H1 (cell line): ENCODE measurements at regions not wholly inside any gene's neighbourhood (a gene's known extent, or its start where the extent isn't known, plus 50 kb on each side); places are given as distances from the start of the nearest gene placed in this dataset.

Experiments used
- CTCF ChIA-PET: fragments of 300-600 bp; sonication (Branson Sonifier 250); formaldehyde crosslinking; loops from one replicate; lab custom pipeline; 2021; ENCODE audit not compliant: partially characterized antibody; lab: Charles Lee
- POLR2A ChIA-PET: fragments of 300-600 bp; sonication (Branson Sonifier 250); formaldehyde crosslinking; loops from one replicate; lab custom pipeline; 2021; ENCODE audit warnings: inconsistent platforms; ENCODE audit not compliant: partially characterized antibody; lab: Charles Lee
- DNase-seq, 2 experiments: peaks; one replicate each; pipeline versions ENCODE4 v3.0.0 to v3.0.0-alpha.2; 2010 to 2022; ENCODE audit warnings: low spot score in 2 of 2, low read depth in 1 of 2, mixed read lengths in 1 of 2
- FAIRE-seq: peaks from 2 replicates; lab custom pipeline; 2011; peaks lifted over from hg19 to GRCh38; lab: Jason Lieb, UNC
- H2AFZ ChIP-seq: 2 replicates; pipeline ENCODE4 v1.8.1; 2012; ENCODE audit warnings: low read length, inconsistent platforms
- H2AK5ac ChIP-seq: 2 replicates; pipeline ENCODE4 v1.6.1; 2013; ENCODE audit warnings: low read depth, low read length
- H2BK120ac ChIP-seq: replicated peaks from 2 replicates; pipeline ENCODE3; 2013; ENCODE audit warnings: low read depth, low read length, inconsistent platforms
- H2BK12ac ChIP-seq: 2 replicates; pipeline ENCODE4 v1.6.1; 2013; ENCODE audit warnings: low read depth, low read length
- H2BK15ac ChIP-seq: 2 replicates; pipeline ENCODE4 v1.6.1; 2013; ENCODE audit warnings: low read length
- H2BK20ac ChIP-seq: 2 replicates; pipeline ENCODE4 v1.6.1; 2013; ENCODE audit warnings: low read length
- H2BK5ac ChIP-seq: 2 replicates; pipeline ENCODE4 v1.6.1; 2013; ENCODE audit warnings: low read depth, low read length
- H3K14ac ChIP-seq: 2 replicates; pipeline ENCODE4 v1.6.1; 2013; ENCODE audit warnings: inconsistent platforms; ENCODE audit not compliant: insufficient read length
- H3K18ac ChIP-seq: 2 replicates; pipeline ENCODE4 v1.6.1; 2013; ENCODE audit warnings: low read length; ENCODE audit errors: extremely low read depth
- H3K23ac ChIP-seq: 2 replicates; pipeline ENCODE4 v1.6.1; 2013; ENCODE audit warnings: inconsistent platforms; ENCODE audit not compliant: insufficient read length
- H3K23me2 ChIP-seq: 2 replicates; pipeline ENCODE4 v1.6.1; 2013; ENCODE audit warnings: low read depth, low read length
- H3K27ac ChIP-seq: 2 replicates; pipeline ENCODE4 v1.6.1; 2011; ENCODE audit warnings: low read depth, low read length, inconsistent platforms
- H3K27me3 ChIP-seq, 4 experiments: replicated peaks in 1 of 4; 1 replicate in 1 of 4; 2 replicates in 3 of 4; pipeline versions ENCODE4 v1.6.1 to v1.8.1; 2011 to 2013; ENCODE audit warnings: low read length in 3 of 4, mild to moderate bottlenecking in 3 of 4, inconsistent platforms in 2 of 4, mixed read lengths in 2 of 4, moderate library complexity in 1 of 4; ENCODE audit not compliant: control insufficient read depth in 3 of 4, insufficient read depth in 3 of 4; ENCODE audit errors: extremely low read depth in 1 of 4
- H3K36me3 ChIP-seq, 4 experiments: 2 replicates each; pipeline versions ENCODE4 v1.6.1 to v1.8.1; 2011 to 2013; ENCODE audit warnings: mild to moderate bottlenecking in 4 of 4, low read length in 3 of 4, moderate library complexity in 2 of 4, control low read depth in 1 of 4, inconsistent platforms in 1 of 4; ENCODE audit not compliant: insufficient read depth in 4 of 4, control insufficient read depth in 2 of 4
- H3K4ac ChIP-seq: replicated peaks from 2 replicates; pipeline ENCODE3; 2013; ENCODE audit warnings: low read length, low read depth, mixed read lengths, inconsistent platforms; ENCODE audit not compliant: insufficient read length
- H3K4me1 ChIP-seq, 4 experiments: replicated peaks in 1 of 4; 1 replicate in 1 of 4; 2 replicates in 3 of 4; pipeline versions ENCODE4 v1.6.1 to v1.8.1; 2011 to 2013; ENCODE audit warnings: low read length in 3 of 4, inconsistent platforms in 2 of 4, mixed read lengths in 1 of 4; ENCODE audit not compliant: insufficient read depth in 4 of 4, control insufficient read depth in 3 of 4
- H3K4me2 ChIP-seq, 2 experiments: 2 replicates each; pipeline versions ENCODE4 v1.6.1 to v1.8.1; 2011 to 2013; ENCODE audit warnings: low read depth in 2 of 2, low read length in 2 of 2, control low read depth in 1 of 2, inconsistent platforms in 1 of 2, mild to moderate bottlenecking in 1 of 2; ENCODE audit not compliant: insufficient read depth in 1 of 2
- H3K4me3 ChIP-seq, 4 experiments: fragments of 200-600, 300-600 bp in 1 of 4; sonication (generic), shearing (Covaris generic), sonication (Bioruptor Twin) in 1 of 4; 2 replicates each; pipeline versions ENCODE4 v1.5.1 to v1.8.1; 2011 to 2016; ENCODE audit warnings: low read length in 4 of 4, low read depth in 3 of 4, control low read depth in 2 of 4, inconsistent platforms in 2 of 4, mild to moderate bottlenecking in 2 of 4, mixed read lengths in 1 of 4, moderate library complexity in 1 of 4; ENCODE audit not compliant: insufficient read depth in 2 of 4; ENCODE audit errors: extremely low read depth in 1 of 4
- H3K56ac ChIP-seq: replicated peaks from 2 replicates; pipeline ENCODE3; 2013; ENCODE audit warnings: low read depth, mild to moderate bottlenecking, mixed read lengths, low read length, inconsistent platforms; ENCODE audit not compliant: insufficient read length
- H3K79me1 ChIP-seq: 2 replicates; pipeline ENCODE4 v1.6.1; 2013; ENCODE audit warnings: low read depth, low read length, control low read depth
- H3K79me2 ChIP-seq, 2 experiments: 2 replicates each; pipeline versions ENCODE4 v1.6.1 to v1.8.1; 2012 to 2013; ENCODE audit warnings: low read length in 2 of 2, mild to moderate bottlenecking in 2 of 2, inconsistent platforms in 1 of 2; ENCODE audit not compliant: insufficient read depth in 2 of 2, control insufficient read depth in 1 of 2
- H3K9ac ChIP-seq, 4 experiments: replicated peaks in 1 of 4; 1 replicate in 1 of 4; 2 replicates in 3 of 4; pipeline versions ENCODE4 v1.6.1 to v1.8.1; 2011 to 2013; ENCODE audit warnings: low read depth in 3 of 4, low read length in 3 of 4, control low read depth in 2 of 4, mild to moderate bottlenecking in 2 of 4, moderate library complexity in 2 of 4, inconsistent platforms in 1 of 4; ENCODE audit errors: extremely low read depth in 1 of 4
- H3K9me3 ChIP-seq, 2 experiments: 2 replicates each; pipeline versions ENCODE4 v1.6.1 to v1.8.1; 2012 to 2013; ENCODE audit warnings: mild to moderate bottlenecking in 2 of 2, moderate library complexity in 2 of 2, control low read depth in 1 of 2, inconsistent platforms in 1 of 2, low read depth in 1 of 2, low read length in 1 of 2, mixed read lengths in 1 of 2; ENCODE audit not compliant: insufficient read depth in 2 of 2
- H4K20me1 ChIP-seq, 2 experiments: replicated peaks in 1 of 2; 2 replicates each; pipeline versions ENCODE3 to v1.8.1; 2011 to 2013; ENCODE audit warnings: inconsistent platforms in 2 of 2, low read length in 2 of 2, mild to moderate bottlenecking in 1 of 2; ENCODE audit not compliant: insufficient read depth in 2 of 2, control insufficient read depth in 1 of 2
- H4K5ac ChIP-seq: 2 replicates; pipeline ENCODE4 v1.6.1; 2013; ENCODE audit warnings: low read length, low read depth, mixed read lengths, inconsistent platforms; ENCODE audit not compliant: insufficient read length
- H4K8ac ChIP-seq: 2 replicates; pipeline ENCODE4 v1.8.0; 2013; ENCODE audit warnings: mild to moderate bottlenecking, moderate library complexity, low read length, inconsistent platforms; ENCODE audit not compliant: insufficient read depth; ENCODE audit errors: extremely low read depth
- H4K91ac ChIP-seq: replicated peaks from 2 replicates; pipeline ENCODE3; 2013; ENCODE audit warnings: low read length, mixed read lengths, inconsistent platforms; ENCODE audit not compliant: insufficient read length
- ASH2L ChIP-seq: fragments of 200-600, 300-600 bp; sonication (generic); IDR thresholded peaks from one replicate; pipeline ENCODE4 v1.7.1; 2017; ENCODE audit warnings: low read length
- CBX5 ChIP-seq: fragments of 300-800, 300-1000 bp; sonication (generic); IDR thresholded peaks from 2 replicates; pipeline ENCODE4 v1.7.1; 2016; ENCODE audit warnings: antibody characterized with exemption, low read length, low read depth
- CHD1 ChIP-seq: IDR thresholded peaks from 2 replicates; pipeline ENCODE4 v1.6.1; 2012; ENCODE audit warnings: low read depth, low read length, improper control_type of control experiment
- CREB1 ChIP-seq: IDR thresholded peaks from 2 replicates; pipeline ENCODE4 v1.6.1; 2012; ENCODE audit warnings: inconsistent platforms
- CTBP2 ChIP-seq: IDR thresholded peaks from 2 replicates; pipeline ENCODE4 v1.7.0; 2011; ENCODE audit warnings: borderline replicate concordance, mild to moderate bottlenecking, moderate library complexity, mixed read lengths, low read length; ENCODE audit not compliant: insufficient read depth, insufficient read length
- JUN ChIP-seq: IDR thresholded peaks from 2 replicates; pipeline ENCODE4 v1.6.1; 2011; ENCODE audit warnings: low read depth, mild to moderate bottlenecking, improper control_type of control experiment, low read length
- KDM5A ChIP-seq: fragments of 200-600 bp; IDR thresholded peaks from 2 replicates; pipeline ENCODE4 v1.7.1; 2012; ENCODE audit warnings: mild to moderate bottlenecking, low read length, inconsistent platforms, mixed read lengths
- NRF1 ChIP-seq: IDR thresholded peaks from 2 replicates; pipeline ENCODE4 v1.6.1; 2011; ENCODE audit warnings: mild to moderate bottlenecking, low read depth, low read length, improper control_type of control experiment
- PHF8 ChIP-seq: fragments of 200-600 bp; sonication (generic); conservative IDR thresholded peaks from 2 replicates; pipeline ENCODE4 v1.7.1; 2012; ENCODE audit warnings: low read depth, mild to moderate bottlenecking, inconsistent platforms, low read length, moderate library complexity
- SP1 ChIP-seq: IDR thresholded peaks from 2 replicates; pipeline ENCODE4 v1.6.1; 2011; ENCODE audit warnings: low read depth, low read length
- SP2 ChIP-seq: IDR thresholded peaks from 2 replicates; pipeline ENCODE4 v1.6.1; 2012; ENCODE audit warnings: mild to moderate bottlenecking, low read length, inconsistent platforms
- SUZ12 ChIP-seq: fragments of 200-600 bp; sonication (generic); IDR thresholded peaks from 2 replicates; pipeline ENCODE4 v1.6.1; 2012; ENCODE audit warnings: mild to moderate bottlenecking, inconsistent platforms, low read length, moderate library complexity, mixed read lengths
- TAF7 ChIP-seq: optimal IDR thresholded peaks from 2 replicates; pipeline ENCODE3; 2011; ENCODE audit warnings: low read depth, mild to moderate bottlenecking, inconsistent platforms, low read length, moderate library complexity, borderline replicate concordance
- YY1 ChIP-seq: IDR thresholded peaks from 2 replicates; pipeline ENCODE4 v1.6.1; 2011; ENCODE audit warnings: low read depth, mild to moderate bottlenecking, low read length
- WGBS, 2 experiments: shearing (Covaris generic) in 1 of 2; methylation state at CpG; one replicate each; pipeline versions ENCODE4 v1.1.6 to v1.1.7; 2013 to 2015; ENCODE audit warnings: low lambda C conversion rate in 2 of 2, mixed read lengths in 2 of 2, inconsistent platforms in 1 of 2, low coverage in 1 of 2, missing lambda C conversion rate in 1 of 2; ENCODE audit not compliant: insufficient replicate concordance in 2 of 2, insufficient coverage in 1 of 2, insufficient read length in 1 of 2; ENCODE audit errors: extremely low coverage in 1 of 2, missing lambda C conversion rate in 1 of 2; 5-methylcytosine and 5-hydroxymethylcytosine counted together
- TF ChIP-seq, protein P1 (sequence below): IDR thresholded peaks from 2 replicates; pipeline ENCODE4 v1.6.1; 2011; ENCODE audit warnings: low read length, improper control_type of control experiment

DNA sequence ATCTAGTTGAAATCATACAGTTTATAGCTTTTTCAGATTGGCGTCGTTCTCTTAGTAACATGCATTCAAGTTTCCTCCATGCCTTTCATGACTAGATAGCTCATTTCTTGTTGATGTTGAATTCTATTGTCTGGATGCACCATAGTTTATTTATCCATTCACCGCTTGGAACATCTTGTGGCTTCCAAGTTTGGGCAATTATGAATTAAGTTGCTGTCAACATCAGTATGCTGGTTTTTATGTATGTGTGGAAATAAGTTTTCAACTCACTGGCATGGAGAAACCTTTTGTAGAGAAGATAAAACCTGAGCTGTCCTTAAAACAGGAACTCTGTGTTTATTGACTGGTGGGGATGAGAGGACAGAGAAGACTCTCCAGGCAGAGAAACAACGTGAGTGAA is 248.0 kb downstream of the CDC5L start:
- Histone ChIP-seq H3K56ac (no peak overlapping the region), H2BK5ac (no peak overlapping the region), H3K9me3 (no peaks in the 10 kb centered on the region), H4K5ac (no peak overlapping the region), H3K23me2 (no peaks in the 10 kb centered on the region), H2BK20ac (no peak overlapping the region), H3K4me3 (no peak overlapping the region), H3K4me2 (no peak overlapping the region), H3K79me1 (no peaks in the 10 kb centered on the region), H2AK5ac (no peak overlapping the region), H3K4me1 (no peaks in the 10 kb centered on the region), H3K14ac (no peak overlapping the region), H4K91ac (no peak overlapping the region), H3K4ac (no peak overlapping the region), H3K27ac (no peak overlapping the region), H2BK15ac (no peak overlapping the region), H3K9ac (no peak overlapping the region), H2BK12ac (no peak overlapping the region), H3K79me2 (no peaks in the 10 kb centered on the region), H3K23ac (no peak overlapping the region), H2BK120ac (no peak overlapping the region), H4K8ac (no peak overlapping the region), H3K18ac (no peak overlapping the region), H3K36me3 (no peaks in the 10 kb centered on the region), H2AFZ (no peak overlapping the region), H4K20me1 (no peaks in the 10 kb centered on the region), H3K27me3 (no peaks in the 10 kb centered on the region)
- no peak for FAIRE-seq
- WGBS, 2 experiments, result 77% methylated on average over 4 of the region's 4 CpGs; no CpG with 5 or more reads in 1 of the 2 experiments
- DNase-seq, result no peak
- ChIA-PET POLR2A (interaction anchor here (0.7 kb wide), 1 partner anchor 352 kb away, joined by 3 read pairs; no protein-coding TSS in a partner anchor), CTCF (interaction anchor here (1.0 to 2.9 kb wide), 3 partner anchors 17 to 42 kb away, joined by 3 to 13 read pairs (median 7); no protein-coding TSS in a partner anchor)
- TF ChIP-seq JUN (no peak), NRF1 (no peak), SP1 (no peak), YY1 (no peak), CBX5 (no peak), SUZ12 (no peak), KDM5A (no peak), SP2 (no peak), CHD1 (no peak), TAF7 (no peak), PHF8 (no peak), CREB1 (no peak), ASH2L (no peak), CTBP2 (no peak)
- TF ChIP-seq, protein P1, sequence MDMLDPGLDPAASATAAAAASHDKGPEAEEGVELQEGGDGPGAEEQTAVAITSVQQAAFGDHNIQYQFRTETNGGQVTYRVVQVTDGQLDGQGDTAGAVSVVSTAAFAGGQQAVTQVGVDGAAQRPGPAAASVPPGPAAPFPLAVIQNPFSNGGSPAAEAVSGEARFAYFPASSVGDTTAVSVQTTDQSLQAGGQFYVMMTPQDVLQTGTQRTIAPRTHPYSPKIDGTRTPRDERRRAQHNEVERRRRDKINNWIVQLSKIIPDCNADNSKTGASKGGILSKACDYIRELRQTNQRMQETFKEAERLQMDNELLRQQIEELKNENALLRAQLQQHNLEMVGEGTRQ, result no peak
